ENCODE measurements at regions not wholly inside any gene's neighbourhood (a gene's known extent, or its start where the extent isn't known, plus 50 kb on each side); places are given as distances from the start of the nearest gene placed in this dataset.

GRCh38 chr12:111173391-111173790 lies 195.5 kb downstream of the PHETA1 start:
- peaks cover 7% of the 10 kb centered on the region for H3K27me3 Mint-ChIP-seq (ENCODE audit: low read depth)
- H3K27ac Mint-ChIP-seq, result no peak overlapping the region
- CTCF ChIA-PET, result interaction anchor here (1.1 kb wide), 1 partner anchor 236 kb away, joined by 4 read pairs; no protein-coding TSS in a partner anchor

GRCh38 chr12:111172786-111173185 lies 196.1 kb downstream of the PHETA1 start:
- ChIA-PET CTCF (interaction anchor here (1.1 kb wide), 1 partner anchor 235 kb away, joined by 4 read pairs; no protein-coding TSS in a partner anchor), POLR2A (no interaction called here)
- no peak for ATAC-seq
- H3K36me3 Mint-ChIP-seq (ENCODE audit: low read depth), result no peaks in the 10 kb centered on the region
- H3K27me3 Mint-ChIP-seq (ENCODE audit: low read depth), result peaks cover 7% of the 10 kb centered on the region
- H3K9me3 Mint-ChIP-seq (ENCODE audit: insufficient read depth), result no peaks in the 10 kb centered on the region
- H3K27ac Mint-ChIP-seq, result no peak overlapping the region
- no peak overlapping the region for H3K4me3 Mint-ChIP-seq
- H3K4me1 Mint-ChIP-seq (ENCODE audit: low read depth), result peaks cover 25% of the 10 kb centered on the region
- no peak for DNase-seq

More at GRCh38 chr12:111173391-111173790, 195.5 kb downstream of the PHETA1 start:
- Mint-ChIP-seq H3K4me3 (no peak overlapping the region), H3K4me1 (ENCODE audit: low read depth) (peaks cover 19% of the 10 kb centered on the region), H3K9me3 (ENCODE audit: insufficient read depth) (no peaks in the 10 kb centered on the region), H3K36me3 (ENCODE audit: low read depth) (no peaks in the 10 kb centered on the region)
- ATAC-seq, result no peak
- POLR2A ChIA-PET, result no interaction called here
- DNase-seq, result no peak

- CTCF ChIA-PET, result no interaction called here
- ATAC-seq, result no peak
Measured at GRCh38 chr12:111171832-111172231, 197.1 kb downstream of the PHETA1 start.

DNA sequence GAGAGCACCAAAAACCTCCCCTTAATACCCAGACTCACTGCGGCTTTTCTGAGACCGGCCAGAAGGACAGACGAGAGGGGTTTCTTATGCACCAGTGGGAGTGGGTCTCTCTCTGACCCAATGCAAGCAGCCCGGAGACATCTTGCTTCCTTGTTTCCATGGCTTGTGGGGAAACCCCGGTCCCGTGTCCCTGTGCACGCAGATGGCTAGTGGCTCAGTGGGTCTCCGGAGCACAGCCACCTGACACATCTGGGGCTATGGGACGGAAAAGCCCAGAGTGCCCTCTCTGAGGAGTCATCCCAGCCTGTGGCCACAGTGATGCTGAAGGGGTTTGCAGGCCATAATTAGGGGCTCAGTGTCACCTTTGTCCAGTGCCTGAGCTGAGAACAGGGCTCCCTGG lies 197.6 kb downstream of the PHETA1 start:
- ATAC-seq (no peak), DNase-seq (no peak)
- H3K36me3 Mint-ChIP-seq (ENCODE audit: low read depth), result no peaks in the 10 kb centered on the region
- ChIA-PET CTCF (no interaction called here), POLR2A (no interaction called here)
- no peak overlapping the region for H3K27ac Mint-ChIP-seq
- H3K27me3 Mint-ChIP-seq (ENCODE audit: low read depth), result peaks cover 7% of the 10 kb centered on the region
- no peaks in the 10 kb centered on the region for H3K9me3 Mint-ChIP-seq (ENCODE audit: insufficient read depth)
- H3K4me3 Mint-ChIP-seq, result no peak overlapping the region
- peaks cover 31% of the 10 kb centered on the region for H3K4me1 Mint-ChIP-seq (ENCODE audit: low read depth)

More at GRCh38 chr12:111171832-111172231, 197.1 kb downstream of the PHETA1 start:
- no peaks in the 10 kb centered on the region for H3K36me3 Mint-ChIP-seq (ENCODE audit: low read depth)
- peaks cover 7% of the 10 kb centered on the region for H3K27me3 Mint-ChIP-seq (ENCODE audit: low read depth)
- H3K9me3 Mint-ChIP-seq (ENCODE audit: insufficient read depth), result no peaks in the 10 kb centered on the region
- no peak overlapping the region for H3K27ac Mint-ChIP-seq
- H3K4me1 Mint-ChIP-seq (ENCODE audit: low read depth), result peaks cover 31% of the 10 kb centered on the region
- H3K4me3 Mint-ChIP-seq, result no peak overlapping the region
- no peak for DNase-seq
- POLR2A ChIA-PET, result no interaction called here

- Mint-ChIP-seq H3K27me3 (ENCODE audit: low read depth) (peaks cover 7% of the 10 kb centered on the region), H3K4me3 (no peak overlapping the region), H3K4me1 (ENCODE audit: low read depth) (peaks cover 31% of the 10 kb centered on the region), H3K9me3 (ENCODE audit: insufficient read depth) (no peaks in the 10 kb centered on the region), H3K36me3 (ENCODE audit: low read depth) (no peaks in the 10 kb centered on the region), H3K27ac (no peak overlapping the region)
- DNase-seq, result no peak
- ChIA-PET CTCF (no interaction called here), POLR2A (no interaction called here)
- no peak for ATAC-seq
Measured at GRCh38 chr12:111170543-111170942, 198.4 kb downstream of the PHETA1 start.

GRCh38 chr12:111169456-111169855 lies 199.4 kb downstream of the PHETA1 start:
- H3K27ac Mint-ChIP-seq, result no peak overlapping the region
- DNase-seq (no peak), ATAC-seq (no peak)
- peaks cover 4% of the 10 kb centered on the region for H3K27me3 Mint-ChIP-seq (ENCODE audit: low read depth)
- H3K36me3 Mint-ChIP-seq (ENCODE audit: low read depth), result no peaks in the 10 kb centered on the region
- CTCF ChIA-PET, result no interaction called here
- H3K4me1 Mint-ChIP-seq (ENCODE audit: low read depth), result peaks cover 24% of the 10 kb centered on the region
- H3K4me3 Mint-ChIP-seq, result no peak overlapping the region
- H3K9me3 Mint-ChIP-seq (ENCODE audit: insufficient read depth), result no peaks in the 10 kb centered on the region
- POLR2A ChIA-PET, result no interaction called here

DNA sequence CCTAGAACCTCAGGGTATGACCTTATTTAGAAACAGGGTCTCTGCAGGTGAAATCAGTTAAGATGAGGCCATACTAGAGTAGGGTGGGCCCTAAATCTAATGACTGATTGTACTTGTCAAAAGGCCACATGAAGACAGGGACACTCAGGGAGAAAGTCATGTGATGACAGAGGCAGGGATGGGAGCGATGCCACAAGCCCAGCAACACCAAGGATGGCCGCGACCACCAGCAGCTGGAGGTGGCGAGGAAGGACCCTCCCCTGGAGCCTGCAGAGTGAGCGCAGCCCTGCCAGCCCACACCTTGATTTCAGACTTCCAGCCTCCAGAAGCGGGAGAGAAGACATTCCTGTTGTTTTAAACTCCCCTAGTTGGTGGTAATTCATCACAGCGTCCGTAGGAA lies 199.9 kb downstream of the PHETA1 start:
- DNase-seq, result no peak
- ATAC-seq, result no peak
- H3K27ac Mint-ChIP-seq, result no peak overlapping the region
- H3K36me3 Mint-ChIP-seq (ENCODE audit: low read depth), result no peaks in the 10 kb centered on the region
- H3K4me1 Mint-ChIP-seq (ENCODE audit: low read depth), result peaks cover 21% of the 10 kb centered on the region
- peaks cover 4% of the 10 kb centered on the region for H3K27me3 Mint-ChIP-seq (ENCODE audit: low read depth)
- H3K4me3 Mint-ChIP-seq, result no peak overlapping the region
- ChIA-PET POLR2A (interaction anchor here (0.5 kb wide), 1 partner anchor 226 kb away, joined by 3 read pairs; no protein-coding TSS in a partner anchor), CTCF (no interaction called here)
- no peaks in the 10 kb centered on the region for H3K9me3 Mint-ChIP-seq (ENCODE audit: insufficient read depth)

GRCh38 chr12:111168009-111168900 lies 200.6 kb downstream of the PHETA1 start:
- CTCF ChIA-PET, result interaction anchor here (1.4 kb wide), 1 partner anchor 23 kb away, joined by 3 read pairs; no protein-coding TSS in a partner anchor
- Mint-ChIP-seq H3K4me1 (ENCODE audit: low read depth) (peaks cover 15% of the 10 kb centered on the region), H3K27ac (no peak overlapping the region), H3K9me3 (ENCODE audit: insufficient read depth) (no peaks in the 10 kb centered on the region), H3K4me3 (no peak overlapping the region), H3K27me3 (ENCODE audit: low read depth) (peaks cover 4% of the 10 kb centered on the region), H3K36me3 (ENCODE audit: low read depth) (no peaks in the 10 kb centered on the region)
- peak; percentile 63 for ATAC-seq
- peak; percentile 52 for DNase-seq
- POLR2A ChIA-PET, result interaction anchor here (0.5 kb wide), 1 partner anchor 226 kb away, joined by 3 read pairs; no protein-coding TSS in a partner anchor

- Mint-ChIP-seq H3K9me3 (ENCODE audit: insufficient read depth) (no peaks in the 10 kb centered on the region), H3K4me1 (ENCODE audit: low read depth) (peaks cover 14% of the 10 kb centered on the region), H3K27me3 (ENCODE audit: low read depth) (peaks cover 4% of the 10 kb centered on the region), H3K27ac (no peak overlapping the region), H3K4me3 (no peak overlapping the region), H3K36me3 (ENCODE audit: low read depth) (no peaks in the 10 kb centered on the region)
- DNase-seq (no peak), ATAC-seq (no peak)
- ChIA-PET POLR2A (no interaction called here), CTCF (interaction anchor here (0.7 to 1.4 kb wide), 2 partner anchors 22 to 144 kb away, joined by 3 read pairs; no protein-coding TSS in a partner anchor)
Measured at GRCh38 chr12:111166779-111167540, 201.9 kb downstream of the PHETA1 start.

- Mint-ChIP-seq H3K4me1 (ENCODE audit: low read depth) (peaks cover 14% of the 10 kb centered on the region), H3K4me3 (no peak overlapping the region), H3K9me3 (ENCODE audit: insufficient read depth) (no peaks in the 10 kb centered on the region), H3K27ac (no peak overlapping the region), H3K36me3 (ENCODE audit: low read depth) (no peaks in the 10 kb centered on the region), H3K27me3 (ENCODE audit: low read depth) (peaks cover 2% of the 10 kb centered on the region)
- ATAC-seq (no peak), DNase-seq (no peak)
- POLR2A ChIA-PET, result no interaction called here
- CTCF ChIA-PET, result no interaction called here
Measured at GRCh38 chr12:111164833-111165525, 203.9 kb downstream of the PHETA1 start.

DNA sequence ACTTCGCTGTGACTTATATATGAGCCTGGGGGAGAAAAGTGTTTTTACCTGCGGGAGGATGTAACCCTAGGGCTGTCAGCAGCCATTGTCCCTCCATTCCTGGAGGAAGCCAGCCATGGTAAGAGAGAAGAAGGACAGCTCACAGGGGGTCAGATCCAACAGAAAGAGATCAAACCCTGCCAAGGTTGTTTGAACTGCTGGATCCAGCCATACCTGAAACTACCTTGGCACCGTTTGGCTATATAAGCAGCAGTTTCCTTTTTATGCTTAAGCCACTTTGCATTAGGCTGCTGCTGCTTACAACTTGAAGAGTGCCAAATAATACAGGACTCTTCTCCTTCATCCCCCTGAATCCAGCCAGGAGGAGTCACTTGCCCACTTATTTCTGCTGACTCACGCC lies 205.5 kb downstream of the PHETA1 start:
- Mint-ChIP-seq H3K27ac (no peak overlapping the region), H3K27me3 (ENCODE audit: low read depth) (peaks cover 2% of the 10 kb centered on the region), H3K9me3 (ENCODE audit: insufficient read depth) (no peaks in the 10 kb centered on the region), H3K4me1 (ENCODE audit: low read depth) (peaks cover 12% of the 10 kb centered on the region), H3K4me3 (no peak overlapping the region), H3K36me3 (ENCODE audit: low read depth) (no peaks in the 10 kb centered on the region)
- DNase-seq (no peak), ATAC-seq (no peak)
- ChIA-PET POLR2A (no interaction called here), CTCF (no interaction called here)
